NB4 (cell line): ENCODE measurements at regions not wholly inside any gene's neighbourhood (a gene's known extent, or its start where the extent isn't known, plus 50 kb on each side); places are given as distances from the start of the nearest gene placed in this dataset.

ENCODE experiments used
- DNase-seq: peaks from one replicate; pipeline ENCODE4 v3.0.0; 2010; ENCODE audit warnings: low read depth
- H3K4me3 ChIP-seq: one replicate; pipeline ENCODE4 v1.5.1; 2011; ENCODE audit warnings: mild to moderate bottlenecking, low read depth, low read length, moderate library complexity
- MYC ChIP-seq: IDR thresholded peaks from 2 replicates; pipeline ENCODE4 v1.6.1; 2011; ENCODE audit warnings: low read depth, low read length
- POLR2A ChIP-seq: IDR thresholded peaks from 2 replicates; pipeline ENCODE4 v1.6.1; 2011; ENCODE audit warnings: mild to moderate bottlenecking; ENCODE audit not compliant: insufficient read length; ENCODE audit errors: extremely low read depth
- TF ChIP-seq, protein P1 (sequence below): IDR thresholded peaks from 2 replicates; pipeline ENCODE4 v1.6.1; 2011; ENCODE audit warnings: low read depth, low read length
- TF ChIP-seq, protein P2 (sequence below): IDR thresholded peaks from one replicate; pipeline ENCODE4 v1.5.1; 2012; ENCODE audit warnings: low read depth, low read length

- H3K4me3 ChIP-seq: no peak overlapping the region
- TF ChIP-seq MYC (no peak), POLR2A (no peak)
- TF ChIP-seq, protein P1, sequence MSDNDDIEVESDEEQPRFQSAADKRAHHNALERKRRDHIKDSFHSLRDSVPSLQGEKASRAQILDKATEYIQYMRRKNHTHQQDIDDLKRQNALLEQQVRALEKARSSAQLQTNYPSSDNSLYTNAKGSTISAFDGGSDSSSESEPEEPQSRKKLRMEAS: no peak
- TF ChIP-seq, protein P2, sequence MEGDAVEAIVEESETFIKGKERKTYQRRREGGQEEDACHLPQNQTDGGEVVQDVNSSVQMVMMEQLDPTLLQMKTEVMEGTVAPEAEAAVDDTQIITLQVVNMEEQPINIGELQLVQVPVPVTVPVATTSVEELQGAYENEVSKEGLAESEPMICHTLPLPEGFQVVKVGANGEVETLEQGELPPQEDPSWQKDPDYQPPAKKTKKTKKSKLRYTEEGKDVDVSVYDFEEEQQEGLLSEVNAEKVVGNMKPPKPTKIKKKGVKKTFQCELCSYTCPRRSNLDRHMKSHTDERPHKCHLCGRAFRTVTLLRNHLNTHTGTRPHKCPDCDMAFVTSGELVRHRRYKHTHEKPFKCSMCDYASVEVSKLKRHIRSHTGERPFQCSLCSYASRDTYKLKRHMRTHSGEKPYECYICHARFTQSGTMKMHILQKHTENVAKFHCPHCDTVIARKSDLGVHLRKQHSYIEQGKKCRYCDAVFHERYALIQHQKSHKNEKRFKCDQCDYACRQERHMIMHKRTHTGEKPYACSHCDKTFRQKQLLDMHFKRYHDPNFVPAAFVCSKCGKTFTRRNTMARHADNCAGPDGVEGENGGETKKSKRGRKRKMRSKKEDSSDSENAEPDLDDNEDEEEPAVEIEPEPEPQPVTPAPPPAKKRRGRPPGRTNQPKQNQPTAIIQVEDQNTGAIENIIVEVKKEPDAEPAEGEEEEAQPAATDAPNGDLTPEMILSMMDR: no peak
- DNase-seq: no peak
These were observed 179.2 kb upstream of the ARHGAP20 start for GRCh38 chr11:110891411-110891810.

DNA sequence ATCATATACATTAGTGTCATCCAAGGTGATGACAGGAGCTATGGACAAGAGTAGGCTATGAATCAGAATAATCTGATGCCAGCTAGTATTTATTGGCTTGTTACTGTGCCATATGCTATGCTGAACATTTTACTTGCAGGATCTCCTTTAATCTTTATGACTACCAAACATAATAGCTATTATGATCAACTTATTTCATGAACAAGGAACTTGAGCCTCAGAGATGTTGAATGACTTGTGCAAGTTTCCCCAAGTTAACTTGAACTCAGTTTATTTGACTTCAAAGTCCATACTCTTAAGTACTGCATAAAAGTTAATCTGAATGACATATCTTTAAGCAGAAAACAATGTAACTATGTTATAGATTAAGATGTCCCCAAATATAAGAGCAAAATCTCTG, 178.8 kb upstream of the ARHGAP20 start:
- no peak for DNase-seq
- TF ChIP-seq POLR2A (no peak), MYC (no peak)
- TF ChIP-seq, protein P2: no peak
- TF ChIP-seq, protein P1: no peak
- no peak overlapping the region for H3K4me3 ChIP-seq

- no peak for DNase-seq
- TF ChIP-seq, protein P2: no peak
- TF ChIP-seq POLR2A (no peak), MYC (no peak)
- TF ChIP-seq, protein P1: no peak
- H3K4me3 ChIP-seq: no peak overlapping the region
These were observed 174.2 kb upstream of the ARHGAP20 start for GRCh38 chr11:110886288-110886970.

DNA sequence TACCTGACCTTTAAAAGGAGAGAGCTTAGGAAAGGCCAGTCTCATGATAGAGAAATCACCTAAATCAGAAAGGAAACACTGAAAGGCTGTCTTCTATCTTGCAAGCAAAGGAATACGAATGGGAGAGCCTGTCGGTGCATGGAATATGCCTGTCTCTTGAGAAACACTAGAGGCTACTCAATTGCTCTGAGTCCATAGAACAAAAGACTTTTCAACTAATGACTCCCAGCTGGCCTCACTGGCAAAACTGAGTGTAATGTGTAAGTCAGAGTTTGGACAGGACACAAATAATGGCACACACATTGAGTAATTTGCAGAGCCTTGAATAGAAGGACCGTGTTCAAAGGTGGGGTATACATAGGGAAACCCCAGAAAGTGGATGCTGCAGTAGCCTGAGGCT, 171.0 kb upstream of the ARHGAP20 start:
- TF ChIP-seq POLR2A (no peak), MYC (no peak)
- TF ChIP-seq, protein P1: no peak
- DNase-seq: no peak
- H3K4me3 ChIP-seq: no peak overlapping the region

DNA sequence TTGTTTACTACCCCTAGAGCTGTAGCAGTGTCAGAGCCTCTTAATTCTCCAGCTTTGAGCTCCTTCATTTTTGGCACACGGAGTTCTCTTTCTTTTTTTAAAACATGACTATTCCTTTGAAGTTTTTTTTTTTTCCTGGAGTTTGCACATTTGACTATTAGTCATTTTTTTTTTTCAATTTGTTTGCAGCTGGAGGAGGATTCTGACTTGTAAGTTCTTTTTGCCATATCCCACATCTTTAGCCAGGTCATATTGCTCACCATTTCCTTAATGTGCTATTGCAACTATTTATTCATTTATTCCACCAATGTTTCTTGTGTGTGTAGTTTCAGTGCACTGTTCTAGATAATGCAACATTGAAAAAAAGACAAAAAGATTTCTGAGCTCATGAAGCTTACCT, 166.3 kb upstream of the ARHGAP20 start:
- DNase-seq: no peak
- no peak overlapping the region for H3K4me3 ChIP-seq
- TF ChIP-seq POLR2A: no peak
- TF ChIP-seq, protein P1: no peak
- no peak for TF ChIP-seq MYC
- TF ChIP-seq, protein P2: no peak

GRCh38 chr11:110874437-110875030, 162.3 kb upstream of the ARHGAP20 start:
- DNase-seq: no peak
- TF ChIP-seq, protein P1: no peak
- no peak for TF ChIP-seq MYC
- TF ChIP-seq POLR2A: no peak
- TF ChIP-seq, protein P2: no peak
- H3K4me3 ChIP-seq: no peak overlapping the region
